NCI-H2227 (cell line): ENCODE measurements at regions not wholly inside any gene's neighbourhood (a gene's known extent, or its start where the extent isn't known, plus 50 kb on each side); places are given as distances from the start of the nearest gene placed in this dataset.

Source experiments
- DNase-seq: peaks from one replicate; lab custom pipeline; 2025; ENCODE audit not compliant: unreplicated experiment; lab: John Stamatoyannopoulos, UW

DNA sequence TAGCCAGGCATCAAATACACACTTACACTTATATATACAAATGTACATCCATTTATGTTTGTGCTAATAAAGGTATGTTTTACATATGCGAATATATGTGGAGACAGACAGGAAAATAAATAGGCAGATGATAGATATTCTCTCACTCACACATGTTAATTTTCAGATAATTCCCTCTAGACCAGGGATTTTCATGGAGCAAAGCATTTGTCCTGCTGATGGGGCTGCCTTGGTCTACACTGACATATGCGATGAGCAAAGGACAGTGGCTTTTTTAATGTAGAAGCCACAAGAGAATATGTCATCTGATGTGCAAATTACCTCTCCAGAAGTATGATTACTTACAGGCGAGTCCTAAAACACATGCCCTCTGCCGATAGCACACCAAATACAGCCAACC lies 224.5 kb downstream of the VEGFC start:
- no peak for DNase-seq

DNA sequence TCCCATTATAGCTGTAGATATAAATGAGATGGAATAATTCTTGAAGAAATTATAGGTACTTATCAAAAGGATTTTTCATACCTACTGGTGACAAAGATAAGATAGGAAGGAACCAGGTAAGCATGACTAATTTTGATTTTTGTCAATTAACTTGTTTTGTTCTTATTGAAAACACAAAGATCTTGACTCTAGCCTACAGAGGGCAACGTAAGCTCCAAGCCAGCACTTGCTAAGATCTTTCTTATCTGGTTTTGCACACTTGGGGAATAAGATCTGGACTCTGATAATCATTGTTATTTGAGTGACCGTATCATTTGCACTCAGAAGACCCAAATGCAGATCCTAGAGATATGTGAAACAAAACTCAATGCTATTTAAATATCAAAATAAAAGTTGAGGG lies 223.4 kb downstream of the VEGFC start:
- DNase-seq: no peak

GRCh38 chr4:176571206-176571605 lies 221.5 kb downstream of the VEGFC start:
- DNase-seq: no peak

DNA sequence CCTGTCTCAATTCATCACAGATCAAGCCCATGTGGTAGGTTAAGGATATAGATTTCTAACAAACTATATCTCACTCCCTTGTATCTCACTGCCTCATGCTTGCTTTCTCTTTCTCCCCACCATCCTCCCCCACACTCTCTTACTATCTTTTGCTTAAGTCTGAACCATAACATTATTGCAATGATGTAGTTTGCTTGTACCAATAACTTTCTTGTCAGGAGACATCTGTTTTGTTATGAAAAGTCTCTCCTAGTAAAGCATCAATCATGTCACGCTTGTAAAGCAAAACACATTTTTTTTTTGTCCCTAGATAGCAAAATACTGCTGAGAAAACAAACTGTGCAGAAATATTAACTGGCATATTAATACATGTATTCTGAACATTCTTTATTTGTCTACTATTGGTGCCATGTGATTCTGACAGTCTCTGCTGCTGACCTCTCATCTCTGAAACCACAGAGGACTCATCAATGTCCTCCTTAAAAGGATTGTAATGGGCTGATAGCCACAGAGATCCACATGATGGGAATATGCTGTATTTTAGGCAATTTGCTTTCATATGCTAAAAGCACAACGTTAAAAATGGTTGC lies 217.5 kb downstream of the VEGFC start:
- no peak for DNase-seq

DNA sequence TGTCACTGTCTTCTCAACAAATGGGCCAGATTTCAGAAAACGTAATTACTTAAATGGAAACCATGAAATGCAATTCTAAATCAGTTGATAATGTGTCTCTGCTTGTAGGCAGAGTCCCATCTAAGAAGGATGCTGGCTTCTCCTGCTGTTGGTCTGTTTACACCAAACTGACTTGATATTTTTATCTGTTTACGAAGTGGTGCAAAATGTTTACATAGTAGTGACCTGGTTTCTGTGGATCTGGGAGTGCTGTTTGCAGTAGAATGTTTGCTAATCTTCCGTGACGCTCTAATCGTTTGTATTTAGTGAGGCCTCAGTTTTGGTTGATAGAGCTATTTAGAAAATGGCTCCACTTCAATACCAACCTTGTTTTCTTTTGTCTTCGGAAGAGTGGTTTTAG lies 213.5 kb downstream of the VEGFC start:
- no peak for DNase-seq

DNA sequence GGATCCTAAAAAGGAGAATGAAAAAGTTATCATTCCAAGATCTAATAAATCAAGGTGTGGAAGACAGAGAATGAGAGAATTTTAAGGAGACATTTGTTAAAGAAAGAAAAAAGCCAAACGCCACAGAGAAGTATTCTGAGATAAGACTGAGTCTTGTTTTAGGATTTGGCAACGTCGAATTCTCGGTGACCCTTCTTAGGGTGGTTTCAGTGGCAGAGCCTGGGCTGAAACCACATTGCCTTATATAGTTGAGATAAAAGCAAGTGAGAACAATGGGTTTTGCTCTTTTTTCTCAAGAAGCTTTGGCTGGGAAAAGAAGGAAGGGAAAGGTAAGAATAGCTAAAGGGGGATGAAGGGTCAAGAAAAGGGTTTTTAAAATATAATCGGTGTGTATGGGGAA lies 209.4 kb downstream of the VEGFC start:
- DNase-seq: no peak

DNA sequence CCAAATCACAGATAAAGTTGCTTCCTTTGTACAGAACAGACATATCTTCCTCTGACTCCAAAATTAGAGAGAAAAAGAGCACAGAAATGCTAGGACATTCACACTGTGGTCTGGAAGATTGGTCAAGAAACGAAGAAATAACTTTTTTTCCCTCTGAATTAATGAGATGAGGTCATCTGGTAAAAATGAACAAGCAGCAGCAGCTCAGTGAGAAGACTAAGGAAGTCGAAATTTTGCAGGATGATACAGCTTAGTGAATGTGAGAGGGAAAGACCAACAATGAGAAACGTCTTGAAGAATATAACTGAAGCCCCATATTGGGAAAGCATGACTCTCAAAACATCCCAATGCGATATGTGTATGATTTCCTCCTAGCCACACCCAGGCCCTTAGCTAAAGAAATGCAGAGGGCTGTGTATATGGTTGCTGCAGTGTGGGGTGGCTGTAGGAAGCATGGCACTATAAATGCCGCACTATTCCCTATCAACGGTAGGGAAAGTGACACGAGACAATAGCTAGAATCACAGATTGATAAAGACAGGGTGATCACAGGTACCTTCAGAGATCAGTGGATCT lies 208.6 kb downstream of the VEGFC start:
- DNase-seq: no peak

- DNase-seq: no peak
Observed at GRCh38 chr4:176587920-176588319, 204.8 kb downstream of the VEGFC start.

DNA sequence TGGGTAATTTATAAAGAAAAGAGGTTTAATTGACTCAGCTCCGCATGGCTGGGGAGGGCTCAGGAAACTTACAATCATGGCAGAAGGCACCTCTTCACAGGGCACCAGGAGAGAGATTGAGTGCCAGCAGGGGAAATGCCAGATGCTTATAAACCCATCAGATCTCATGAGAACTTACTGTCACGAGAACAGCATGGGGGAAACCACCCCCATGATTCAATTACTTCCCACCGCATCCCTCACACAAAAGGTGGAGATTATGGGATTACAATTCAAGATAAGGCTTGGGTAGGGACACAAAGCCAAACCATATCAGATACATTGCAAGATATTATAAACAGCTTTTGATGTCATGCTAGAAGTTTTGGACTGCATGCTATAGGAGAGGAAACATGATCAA lies 204.3 kb downstream of the VEGFC start:
- DNase-seq: no peak

GRCh38 chr4:176592976-176593670 lies 199.6 kb downstream of the VEGFC start:
- DNase-seq: no peak

GRCh38 chr4:176593943-176594342 lies 198.8 kb downstream of the VEGFC start:
- no peak for DNase-seq

DNA sequence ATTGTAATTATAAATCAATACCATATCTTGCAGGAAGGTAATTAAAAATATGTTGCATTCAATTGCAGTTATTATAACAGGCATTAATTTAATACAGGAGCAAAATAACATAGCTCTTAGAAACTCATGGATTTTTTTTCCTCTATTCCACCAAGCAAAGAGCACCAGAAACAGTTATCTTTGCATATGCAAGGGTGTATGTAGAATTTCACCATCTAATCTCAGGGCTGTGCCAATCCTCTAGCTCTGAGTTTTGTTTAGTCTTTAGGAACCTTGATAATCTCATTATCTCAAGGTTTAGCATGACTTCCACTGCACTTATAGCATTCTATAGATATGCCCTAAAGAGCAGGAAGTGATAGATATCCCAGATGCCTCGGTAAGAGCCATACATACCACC lies 197.5 kb downstream of the VEGFC start:
- no peak for DNase-seq

- no peak for DNase-seq
Observed at GRCh38 chr4:176601124-176601523, 191.6 kb downstream of the VEGFC start.

- no peak for DNase-seq
Observed at GRCh38 chr4:176607807-176608206, 184.9 kb downstream of the VEGFC start.

GRCh38 chr4:176608346-176608745 lies 184.4 kb downstream of the VEGFC start:
- no peak for DNase-seq

DNA sequence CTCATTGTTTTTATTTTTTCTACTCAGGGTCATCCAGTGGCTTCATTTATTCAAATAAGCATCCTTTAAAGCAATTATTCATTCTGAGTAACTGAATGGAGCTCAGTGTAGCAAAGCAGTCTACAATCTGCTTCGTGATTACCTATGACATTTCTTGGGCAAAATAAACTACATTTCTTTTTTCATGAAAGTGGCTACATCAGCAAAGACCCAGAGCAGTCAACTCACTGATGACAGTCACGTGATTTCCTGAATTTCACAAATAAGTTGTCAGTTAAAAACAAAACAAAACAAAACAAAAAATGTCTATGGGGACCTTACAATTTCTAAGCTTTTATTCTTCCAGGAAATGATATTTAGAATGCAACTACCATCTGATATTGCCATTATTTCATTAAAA lies 182.1 kb downstream of the VEGFC start:
- no peak for DNase-seq

GRCh38 chr4:176611381-176611780 lies 181.3 kb downstream of the VEGFC start:
- DNase-seq: no peak

DNA sequence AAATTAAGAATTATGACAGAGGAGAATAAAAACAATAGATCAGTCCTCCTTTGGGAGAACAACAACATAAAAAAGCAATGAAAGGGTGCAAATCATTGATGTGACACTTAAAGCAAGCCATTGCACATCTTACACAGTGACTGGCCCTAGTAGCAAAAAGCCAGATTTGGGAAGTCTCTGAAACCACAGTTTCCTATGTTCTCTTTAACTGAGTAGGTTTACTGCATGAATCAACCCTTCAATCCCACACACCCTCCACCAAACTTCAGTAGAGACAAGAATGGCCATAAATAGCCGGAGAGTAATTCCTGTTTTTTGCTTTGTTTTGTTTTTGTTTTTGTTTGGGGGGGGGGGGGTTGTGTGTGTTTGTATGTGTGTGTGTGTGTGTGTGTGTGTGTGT lies 180.8 kb downstream of the VEGFC start:
- DNase-seq: no peak

GRCh38 chr4:176614793-176615192 lies 177.9 kb downstream of the VEGFC start:
- DNase-seq: no peak

DNA sequence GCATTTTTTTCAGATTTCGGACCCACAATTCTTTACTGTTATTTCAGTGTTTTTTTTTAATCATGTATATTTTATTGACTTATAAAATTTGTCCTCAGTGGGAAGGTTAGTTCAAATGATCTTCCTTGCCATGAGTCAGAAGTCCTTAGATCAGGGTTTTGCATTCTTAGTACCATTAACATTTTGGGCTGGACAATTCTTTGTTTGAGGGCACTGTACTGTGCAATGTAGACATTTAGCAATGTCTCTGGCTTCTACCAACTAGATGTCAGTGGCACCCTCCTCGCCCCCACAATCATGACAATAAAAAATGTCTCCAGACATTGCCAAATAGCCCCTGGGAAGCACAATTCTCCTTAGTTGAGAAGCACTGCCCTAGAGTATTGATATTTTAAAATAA lies 176.6 kb downstream of the VEGFC start:
- no peak for DNase-seq

- no peak for DNase-seq
Observed at GRCh38 chr4:176618138-176618537, 174.6 kb downstream of the VEGFC start.

- no peak for DNase-seq
Observed at GRCh38 chr4:176619430-176619829, 173.3 kb downstream of the VEGFC start.
